Testis (tissue), 2 donors: ENCODE measurements at regions not wholly inside any gene's neighbourhood (a gene's known extent, or its start where the extent isn't known, plus 50 kb on each side); places are given as distances from the start of the nearest gene placed in this dataset.

ENCODE experiments used
- POLR2A ChIP-seq: fragments of 450-650 bp; IDR thresholded peaks from one replicate; pipeline ENCODE4 v1.6.1; 2017; ENCODE audit warnings: antibody characterized with exemption, mild to moderate bottlenecking, moderate library complexity
- TF ChIP-seq, protein P1 (sequence below), 3 experiments: fragments of 450-650 bp in 2 of 3; fragments of 200-600 bp in 1 of 3; sonication (generic) in 1 of 3; IDR thresholded peaks; one replicate each; pipeline ENCODE4 v1.5.1; 2016 to 2019; ENCODE audit warnings: antibody characterized with exemption in 3 of 3, mild to moderate bottlenecking in 2 of 3, moderate library complexity in 1 of 3

DNA sequence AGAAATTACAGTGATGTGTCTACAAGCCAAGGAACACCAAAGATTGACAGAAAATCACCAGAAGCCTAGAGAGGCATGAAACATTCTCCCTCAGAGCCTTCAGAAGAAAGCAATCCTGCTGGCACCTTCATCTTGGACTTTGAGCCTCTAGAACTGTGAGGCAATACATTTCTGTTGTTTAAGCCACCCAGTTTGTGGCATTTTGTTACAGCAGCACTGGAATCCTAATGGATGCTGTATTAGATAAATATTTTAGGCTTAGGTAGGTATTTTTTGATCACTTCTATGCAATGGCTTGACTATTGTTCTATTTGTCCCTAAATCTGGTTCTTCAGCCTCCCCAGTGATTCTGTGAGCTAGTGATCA lies 453.1 kb downstream of the LTN1 start:
- TF ChIP-seq, protein P1, sequence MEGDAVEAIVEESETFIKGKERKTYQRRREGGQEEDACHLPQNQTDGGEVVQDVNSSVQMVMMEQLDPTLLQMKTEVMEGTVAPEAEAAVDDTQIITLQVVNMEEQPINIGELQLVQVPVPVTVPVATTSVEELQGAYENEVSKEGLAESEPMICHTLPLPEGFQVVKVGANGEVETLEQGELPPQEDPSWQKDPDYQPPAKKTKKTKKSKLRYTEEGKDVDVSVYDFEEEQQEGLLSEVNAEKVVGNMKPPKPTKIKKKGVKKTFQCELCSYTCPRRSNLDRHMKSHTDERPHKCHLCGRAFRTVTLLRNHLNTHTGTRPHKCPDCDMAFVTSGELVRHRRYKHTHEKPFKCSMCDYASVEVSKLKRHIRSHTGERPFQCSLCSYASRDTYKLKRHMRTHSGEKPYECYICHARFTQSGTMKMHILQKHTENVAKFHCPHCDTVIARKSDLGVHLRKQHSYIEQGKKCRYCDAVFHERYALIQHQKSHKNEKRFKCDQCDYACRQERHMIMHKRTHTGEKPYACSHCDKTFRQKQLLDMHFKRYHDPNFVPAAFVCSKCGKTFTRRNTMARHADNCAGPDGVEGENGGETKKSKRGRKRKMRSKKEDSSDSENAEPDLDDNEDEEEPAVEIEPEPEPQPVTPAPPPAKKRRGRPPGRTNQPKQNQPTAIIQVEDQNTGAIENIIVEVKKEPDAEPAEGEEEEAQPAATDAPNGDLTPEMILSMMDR (IDR thresholded peaks at IDR 0.05) = no peak
- TF ChIP-seq POLR2A = no peak
